ENCODE measurements at regions not wholly inside any gene's neighbourhood (a gene's known extent, or its start where the extent isn't known, plus 50 kb on each side); places are given as distances from the start of the nearest gene placed in this dataset.

DNA sequence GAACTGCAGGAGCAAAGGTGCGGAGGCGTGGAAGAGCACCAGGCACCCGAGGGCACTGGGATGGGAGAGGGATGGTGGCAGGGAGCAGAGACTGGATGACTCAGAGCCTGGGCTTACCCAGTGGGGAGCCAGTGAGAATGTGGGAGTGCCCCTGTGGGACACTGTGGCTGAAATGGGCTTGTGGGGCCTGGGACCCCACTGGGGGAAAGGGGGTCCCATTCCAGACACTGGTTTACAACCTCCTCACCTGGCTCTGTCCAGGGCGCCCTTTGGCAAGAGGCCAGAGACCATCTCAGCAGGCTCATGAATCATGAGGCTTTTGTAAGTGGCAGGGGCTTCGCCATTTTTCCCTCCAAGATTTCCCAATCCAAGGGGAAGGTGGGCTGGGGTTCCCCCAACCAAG, 124.0 kb upstream of the MAFB start:
- no peak overlapping the region for H3K4me3 Mint-ChIP-seq (ENCODE audit: low read depth, unreplicated experiment)
- TF ChIP-seq, protein P1, sequence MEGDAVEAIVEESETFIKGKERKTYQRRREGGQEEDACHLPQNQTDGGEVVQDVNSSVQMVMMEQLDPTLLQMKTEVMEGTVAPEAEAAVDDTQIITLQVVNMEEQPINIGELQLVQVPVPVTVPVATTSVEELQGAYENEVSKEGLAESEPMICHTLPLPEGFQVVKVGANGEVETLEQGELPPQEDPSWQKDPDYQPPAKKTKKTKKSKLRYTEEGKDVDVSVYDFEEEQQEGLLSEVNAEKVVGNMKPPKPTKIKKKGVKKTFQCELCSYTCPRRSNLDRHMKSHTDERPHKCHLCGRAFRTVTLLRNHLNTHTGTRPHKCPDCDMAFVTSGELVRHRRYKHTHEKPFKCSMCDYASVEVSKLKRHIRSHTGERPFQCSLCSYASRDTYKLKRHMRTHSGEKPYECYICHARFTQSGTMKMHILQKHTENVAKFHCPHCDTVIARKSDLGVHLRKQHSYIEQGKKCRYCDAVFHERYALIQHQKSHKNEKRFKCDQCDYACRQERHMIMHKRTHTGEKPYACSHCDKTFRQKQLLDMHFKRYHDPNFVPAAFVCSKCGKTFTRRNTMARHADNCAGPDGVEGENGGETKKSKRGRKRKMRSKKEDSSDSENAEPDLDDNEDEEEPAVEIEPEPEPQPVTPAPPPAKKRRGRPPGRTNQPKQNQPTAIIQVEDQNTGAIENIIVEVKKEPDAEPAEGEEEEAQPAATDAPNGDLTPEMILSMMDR (IDR thresholded peaks at IDR 0.05; ENCODE audit: unreplicated experiment), result no peak
- CTCF ChIA-PET, result no interaction called here
- intact Hi-C loops (cut with micrococcal nuclease; ENCODE audit: unreplicated experiment), result no loop called here
- no peaks in the 10 kb centered on the region for H3K9me3 Mint-ChIP-seq (ENCODE audit: low read depth, unreplicated experiment)
- no peaks in the 10 kb centered on the region for H3K4me1 Mint-ChIP-seq (ENCODE audit: low read depth, unreplicated experiment)
- DNase-seq, result no peak
- H3K27me3 Mint-ChIP-seq (ENCODE audit: unreplicated experiment), result peaks cover 98% of the 10 kb centered on the region
- no peaks in the 10 kb centered on the region for H3K36me3 Mint-ChIP-seq (ENCODE audit: insufficient read depth, unreplicated experiment)
- no peak overlapping the region for H3K27ac Mint-ChIP-seq (ENCODE audit: unreplicated experiment)
- no TSS peak for BruUV-seq (replicated peaks)

DNA sequence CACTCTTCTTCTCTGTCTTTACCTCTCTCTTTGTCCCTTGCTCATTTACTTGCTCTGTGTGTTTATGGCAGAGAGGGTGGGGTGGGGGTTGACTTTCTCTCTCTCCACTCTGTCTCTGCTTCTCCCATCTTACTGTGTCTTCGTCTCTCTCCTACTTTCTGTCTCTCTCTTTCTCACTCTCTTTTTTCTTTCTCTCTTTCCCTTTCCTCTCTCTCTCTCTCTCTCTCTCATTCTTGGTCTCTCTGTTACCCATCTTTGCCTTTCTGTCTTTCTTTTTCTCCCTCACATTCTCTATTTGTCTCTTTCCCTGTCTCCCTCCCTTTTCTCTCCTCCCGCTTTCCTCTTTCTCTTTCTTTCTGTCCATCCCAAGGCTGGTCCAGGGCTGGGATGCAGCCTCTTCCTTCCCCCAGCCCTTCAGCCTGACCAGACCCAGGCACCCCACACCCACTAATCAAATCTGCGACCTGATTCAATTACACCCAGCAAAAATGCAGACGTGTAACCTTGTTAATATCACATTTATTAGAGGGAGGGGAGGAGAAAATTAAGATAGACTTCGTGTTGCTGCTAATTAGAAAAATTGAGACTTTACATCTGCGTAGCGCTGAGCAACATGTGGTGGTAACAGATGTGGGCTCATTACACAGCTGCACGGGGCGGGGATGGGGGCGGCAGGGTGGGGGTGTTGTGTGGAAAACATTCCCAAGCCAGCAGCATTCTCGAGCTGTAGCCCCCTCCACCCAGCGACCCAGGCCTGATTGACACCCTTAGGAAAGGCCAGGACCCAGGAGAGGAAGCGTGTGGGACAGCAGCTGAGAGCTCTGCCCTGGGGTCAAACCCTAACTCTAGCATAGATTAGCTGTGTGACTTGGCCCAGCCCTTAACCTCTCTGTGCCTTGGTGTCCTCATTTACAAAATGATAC, 124.9 kb upstream of the MAFB start:
- peaks cover 98% of the 10 kb centered on the region for H3K27me3 Mint-ChIP-seq (ENCODE audit: unreplicated experiment)
- H3K36me3 Mint-ChIP-seq (ENCODE audit: insufficient read depth, unreplicated experiment), result no peaks in the 10 kb centered on the region
- BruUV-seq (replicated peaks), result no TSS peak
- TF ChIP-seq, protein P1 (IDR thresholded peaks at IDR 0.05; ENCODE audit: unreplicated experiment), result no peak
- H3K4me3 Mint-ChIP-seq (ENCODE audit: low read depth, unreplicated experiment), result no peak overlapping the region
- H3K9me3 Mint-ChIP-seq (ENCODE audit: low read depth, unreplicated experiment), result no peaks in the 10 kb centered on the region
- DNase-seq, result no peak
- intact Hi-C loops (cut with micrococcal nuclease; ENCODE audit: unreplicated experiment), result no loop called here
- CTCF ChIA-PET, result no interaction called here
- H3K27ac Mint-ChIP-seq (ENCODE audit: unreplicated experiment), result no peak overlapping the region
- H3K4me1 Mint-ChIP-seq (ENCODE audit: low read depth, unreplicated experiment), result no peaks in the 10 kb centered on the region

DNA sequence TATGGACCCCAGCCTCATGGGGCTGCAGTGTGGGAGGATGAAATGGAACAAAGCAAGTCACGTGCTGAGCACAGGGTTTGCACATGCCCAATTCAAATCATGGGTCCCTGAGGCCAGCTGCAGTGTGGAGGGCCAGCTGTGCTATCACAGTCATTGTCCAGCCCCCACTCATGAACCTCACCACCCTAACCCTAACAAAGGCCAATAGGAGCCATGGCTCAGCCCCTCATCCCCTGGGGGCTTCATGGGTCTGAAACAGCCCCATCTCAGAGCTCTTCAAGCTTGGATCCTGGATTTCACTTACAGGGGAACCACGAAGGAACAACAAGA, 125.6 kb upstream of the MAFB start:
- DNase-seq, result no peak
- Mint-ChIP-seq H3K9me3 (ENCODE audit: low read depth, unreplicated experiment) (no peaks in the 10 kb centered on the region), H3K4me1 (ENCODE audit: low read depth, unreplicated experiment) (no peaks in the 10 kb centered on the region), H3K36me3 (ENCODE audit: insufficient read depth, unreplicated experiment) (no peaks in the 10 kb centered on the region), H3K4me3 (ENCODE audit: low read depth, unreplicated experiment) (no peak overlapping the region), H3K27ac (ENCODE audit: unreplicated experiment) (no peak overlapping the region), H3K27me3 (ENCODE audit: unreplicated experiment) (peaks cover 95% of the 10 kb centered on the region)
- TF ChIP-seq, protein P1 (IDR thresholded peaks at IDR 0.05; ENCODE audit: unreplicated experiment), result no peak
- CTCF ChIA-PET, result no interaction called here
- intact Hi-C loops (cut with micrococcal nuclease; ENCODE audit: unreplicated experiment), result no loop called here
- no TSS peak for BruUV-seq (replicated peaks)

DNA sequence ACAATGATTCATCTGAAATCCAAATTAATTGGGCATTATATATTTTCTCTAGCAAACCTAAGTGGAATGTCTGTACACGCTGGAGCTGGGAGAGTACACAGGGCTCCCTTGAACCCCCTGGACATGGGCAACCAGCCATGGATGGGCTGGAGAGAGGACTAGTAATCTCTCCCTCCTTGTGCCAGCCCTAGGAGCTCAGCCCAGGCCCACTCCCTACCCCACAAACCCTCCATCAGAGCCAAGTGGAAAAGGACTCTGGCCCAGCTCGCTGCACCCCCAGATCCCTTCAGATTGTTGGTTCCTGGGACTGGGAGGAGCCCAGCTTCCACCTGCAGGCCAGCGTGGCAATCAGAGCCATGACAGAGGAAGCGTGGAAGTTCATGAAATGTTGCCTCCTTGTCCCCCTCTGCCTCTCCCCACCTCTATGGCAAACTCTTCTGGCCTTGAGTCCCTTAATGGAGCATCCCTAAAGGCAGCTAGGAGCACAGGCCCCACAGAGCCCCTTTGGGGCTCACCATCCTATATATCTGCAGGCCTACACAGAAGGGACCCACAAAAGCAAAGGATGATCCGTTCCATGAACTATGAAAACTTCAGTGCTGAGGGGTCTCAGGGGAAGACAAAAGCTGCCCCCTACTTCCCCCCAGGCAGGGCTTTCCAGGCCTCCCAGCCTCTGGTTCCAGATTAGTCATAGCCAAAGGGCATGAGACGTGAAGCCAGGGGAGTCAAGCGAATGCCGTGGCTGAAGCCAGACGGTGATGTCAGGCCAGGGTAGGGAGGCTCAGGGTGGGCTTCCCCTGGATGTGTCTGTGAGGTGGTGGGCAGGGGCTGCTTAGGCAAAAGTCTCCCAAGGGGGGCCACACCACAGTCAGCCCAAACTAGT, 126.4 kb upstream of the MAFB start:
- H3K4me1 Mint-ChIP-seq (ENCODE audit: low read depth, unreplicated experiment), result no peaks in the 10 kb centered on the region
- CTCF ChIA-PET, result no interaction called here
- no peaks in the 10 kb centered on the region for H3K36me3 Mint-ChIP-seq (ENCODE audit: insufficient read depth, unreplicated experiment)
- BruUV-seq (replicated peaks), result no TSS peak
- H3K27me3 Mint-ChIP-seq (ENCODE audit: unreplicated experiment), result peaks cover 95% of the 10 kb centered on the region
- no peak overlapping the region for H3K27ac Mint-ChIP-seq (ENCODE audit: unreplicated experiment)
- intact Hi-C loops (cut with micrococcal nuclease; ENCODE audit: unreplicated experiment), result no loop called here
- no peak overlapping the region for H3K4me3 Mint-ChIP-seq (ENCODE audit: low read depth, unreplicated experiment)
- no peak for DNase-seq
- TF ChIP-seq, protein P1 (IDR thresholded peaks at IDR 0.05; ENCODE audit: unreplicated experiment), result no peak
- H3K9me3 Mint-ChIP-seq (ENCODE audit: low read depth, unreplicated experiment), result no peaks in the 10 kb centered on the region

All from Calu3 (cell line).